Endothelial cell (in vitro differentiated cells): ENCODE measurements at regions not wholly inside any gene's neighbourhood (a gene's known extent, or its start where the extent isn't known, plus 50 kb on each side); places are given as distances from the start of the nearest gene placed in this dataset.

Experiments
- DNase-seq: peaks from one replicate; pipeline ENCODE4 v3.0.0; 2021; ENCODE audit warnings: low spot score
- H3K27ac Mint-ChIP-seq: one replicate; pipeline ENCODE4 v1.8.0; 2021; ENCODE audit warnings: mixed read lengths, inconsistent platforms; ENCODE audit not compliant: unreplicated experiment
- H3K27me3 Mint-ChIP-seq: one replicate; pipeline ENCODE4 v1.8.0; 2021; ENCODE audit warnings: mild to moderate bottlenecking, moderate library complexity, mixed read lengths, inconsistent platforms; ENCODE audit not compliant: unreplicated experiment
- H3K36me3 Mint-ChIP-seq: one replicate; pipeline ENCODE4 v1.8.0; 2021; ENCODE audit warnings: mild to moderate bottlenecking, low read depth, mixed read lengths, inconsistent platforms; ENCODE audit not compliant: unreplicated experiment
- H3K4me1 Mint-ChIP-seq: one replicate; pipeline ENCODE4 v1.8.0; 2021; ENCODE audit warnings: mild to moderate bottlenecking, mixed read lengths, inconsistent platforms; ENCODE audit not compliant: unreplicated experiment
- H3K4me3 Mint-ChIP-seq: one replicate; pipeline ENCODE4 v1.8.0; 2021; ENCODE audit warnings: mild to moderate bottlenecking, mixed read lengths, inconsistent platforms; ENCODE audit not compliant: unreplicated experiment
- H3K9me3 Mint-ChIP-seq: one replicate; pipeline ENCODE4 v1.8.0; 2021; ENCODE audit warnings: mixed read lengths, inconsistent platforms; ENCODE audit not compliant: unreplicated experiment
- CTCF ChIP-seq: fragments of 200-600 bp; sonication (generic); IDR thresholded peaks from one replicate; pipeline ENCODE4 v1.5.0; 2021; ENCODE audit warnings: antibody characterized with exemption; ENCODE audit not compliant: unreplicated experiment

GRCh38 chr6:95228636-95229035 lies 348.7 kb upstream of the MANEA start:
- H3K36me3 Mint-ChIP-seq = no peaks in the 10 kb centered on the region
- H3K27me3 Mint-ChIP-seq = no peaks in the 10 kb centered on the region
- H3K4me1 Mint-ChIP-seq = no peaks in the 10 kb centered on the region
- H3K27ac Mint-ChIP-seq = no peak overlapping the region
- no peak overlapping the region for H3K4me3 Mint-ChIP-seq
- no peaks in the 10 kb centered on the region for H3K9me3 Mint-ChIP-seq
- no peak for TF ChIP-seq CTCF
- no peak for DNase-seq

GRCh38 chr6:95230071-95230740 lies 347.1 kb upstream of the MANEA start:
- H3K27me3 Mint-ChIP-seq = no peaks in the 10 kb centered on the region
- H3K4me3 Mint-ChIP-seq = no peak overlapping the region
- H3K4me1 Mint-ChIP-seq = no peaks in the 10 kb centered on the region
- no peaks in the 10 kb centered on the region for H3K9me3 Mint-ChIP-seq
- no peak for DNase-seq
- no peak overlapping the region for H3K27ac Mint-ChIP-seq
- no peak for TF ChIP-seq CTCF
- no peaks in the 10 kb centered on the region for H3K36me3 Mint-ChIP-seq

DNA sequence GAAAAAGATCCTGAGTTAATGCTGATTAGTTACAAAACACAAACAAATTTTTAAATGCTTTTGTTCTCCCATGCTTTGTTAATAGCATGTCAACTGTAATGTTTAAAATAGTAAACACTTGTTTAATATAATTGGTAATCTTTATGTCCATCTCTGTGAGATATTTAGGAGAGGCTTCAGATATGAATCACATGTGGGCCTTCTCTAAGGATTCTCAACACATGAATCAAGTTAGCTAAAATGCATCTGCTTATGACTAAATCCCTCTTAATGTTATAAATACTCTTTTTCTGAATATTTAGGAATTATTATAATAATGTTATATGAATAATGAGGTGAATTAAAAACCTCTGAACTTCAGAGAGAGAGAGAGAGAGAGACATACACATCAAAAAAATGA lies 345.9 kb upstream of the MANEA start:
- no peaks in the 10 kb centered on the region for H3K4me1 Mint-ChIP-seq
- H3K4me3 Mint-ChIP-seq = no peak overlapping the region
- no peaks in the 10 kb centered on the region for H3K27me3 Mint-ChIP-seq
- H3K27ac Mint-ChIP-seq = no peak overlapping the region
- no peaks in the 10 kb centered on the region for H3K9me3 Mint-ChIP-seq
- no peak for DNase-seq
- no peaks in the 10 kb centered on the region for H3K36me3 Mint-ChIP-seq
- no peak for TF ChIP-seq CTCF

DNA sequence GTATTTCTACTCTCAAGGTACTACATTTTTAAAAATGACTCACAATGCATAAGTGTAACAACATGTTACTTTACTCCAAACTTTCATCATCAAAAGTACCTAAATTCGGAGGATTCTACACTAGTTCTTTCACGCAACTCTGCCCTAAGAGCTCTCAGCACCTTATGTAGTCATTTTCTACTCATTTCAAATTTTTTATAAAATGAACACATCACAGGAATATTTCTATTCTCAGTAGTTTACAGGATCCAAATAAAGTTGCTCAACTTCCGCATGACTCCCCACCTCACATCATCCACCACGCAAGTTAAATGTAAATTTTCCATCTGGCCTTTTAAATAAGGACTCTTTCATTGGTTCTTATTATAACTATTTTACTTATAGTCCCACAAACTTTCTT lies 344.9 kb upstream of the MANEA start:
- Mint-ChIP-seq H3K4me1 (no peaks in the 10 kb centered on the region), H3K9me3 (no peaks in the 10 kb centered on the region)
- TF ChIP-seq CTCF = no peak

GRCh38 chr6:95233879-95234278 lies 343.5 kb upstream of the MANEA start:
- TF ChIP-seq CTCF = no peak
- H3K27ac Mint-ChIP-seq = no peak overlapping the region
- no peak overlapping the region for H3K4me3 Mint-ChIP-seq
- no peaks in the 10 kb centered on the region for H3K9me3 Mint-ChIP-seq
- no peaks in the 10 kb centered on the region for H3K4me1 Mint-ChIP-seq
- no peak for DNase-seq
- no peaks in the 10 kb centered on the region for H3K36me3 Mint-ChIP-seq
- no peaks in the 10 kb centered on the region for H3K27me3 Mint-ChIP-seq

More for the DNA sequence above, 344.9 kb upstream of the MANEA start:
- Mint-ChIP-seq H3K4me3 (no peak overlapping the region), H3K36me3 (no peaks in the 10 kb centered on the region), H3K27ac (no peak overlapping the region), H3K27me3 (no peaks in the 10 kb centered on the region)
- DNase-seq = no peak
